Kasumi-1 (cell line): ENCODE measurements at regions not wholly inside any gene's neighbourhood (a gene's known extent, or its start where the extent isn't known, plus 50 kb on each side); places are given as distances from the start of the nearest gene placed in this dataset.
"Not testable (repeated sequence)": the region's sequence is repeated elsewhere in the genome, so short reads cannot be mapped to it uniquely, and the experiment has no call there.

ENCODE experiments used
- DNase-seq, 2 experiments: peaks; one replicate each; lab custom pipeline; 2025; lab: John Stamatoyannopoulos, UW

GRCh38 chr6:47180633-47181032, 129.1 kb downstream of the TNFRSF21 start:
- no peak for DNase-seq

- DNase-seq, result no peak
These were observed 130.4 kb downstream of the TNFRSF21 start for GRCh38 chr6:47179286-47179685.

GRCh38 chr6:47175656-47176055, 133.5 kb upstream of the ADGRF1 start:
- no peak for DNase-seq

GRCh38 chr6:47174502-47175023, 132.4 kb upstream of the ADGRF1 start:
- no peak for DNase-seq

- not testable (repeated sequence) for DNase-seq
These were observed 131.9 kb upstream of the ADGRF1 start for GRCh38 chr6:47174063-47174462.

- DNase-seq, result not testable (repeated sequence)
These were observed 131.0 kb upstream of the ADGRF1 start for GRCh38 chr6:47173145-47173544.

- no peak for DNase-seq
These were observed 128.4 kb upstream of the ADGRF1 start for GRCh38 chr6:47170617-47170947.

- no peak for DNase-seq
These were observed 127.9 kb upstream of the ADGRF1 start for GRCh38 chr6:47169785-47170616.

GRCh38 chr6:47168180-47168579, 126.0 kb upstream of the ADGRF1 start:
- DNase-seq, result peak; percentile 71 to 76

GRCh38 chr6:47165918-47166317, 123.8 kb upstream of the ADGRF1 start:
- no peak for DNase-seq

GRCh38 chr6:47164877-47165276, 122.7 kb upstream of the ADGRF1 start:
- DNase-seq, result no peak

- no peak for DNase-seq
These were observed 121.4 kb upstream of the ADGRF1 start for GRCh38 chr6:47163536-47163935.

- DNase-seq, result peak; percentile 83 to 88
These were observed 120.7 kb upstream of the ADGRF1 start for GRCh38 chr6:47162793-47163192.

GRCh38 chr6:47162231-47162630, 120.1 kb upstream of the ADGRF1 start:
- DNase-seq, result no peak

GRCh38 chr6:47161176-47161687, 119.1 kb upstream of the ADGRF1 start:
- peak; percentile 90 to 95 for DNase-seq

GRCh38 chr6:47160702-47161101, 118.6 kb upstream of the ADGRF1 start:
- peak in 1 of 2 experiments; percentile 45 for DNase-seq

- peak; percentile 12 to 14 for DNase-seq
These were observed 117.6 kb upstream of the ADGRF1 start for GRCh38 chr6:47159763-47160162.

- no peak for DNase-seq
These were observed 115.6 kb upstream of the ADGRF1 start for GRCh38 chr6:47157653-47158219.

- DNase-seq, result no peak
These were observed 114.9 kb upstream of the ADGRF1 start for GRCh38 chr6:47157063-47157462.

GRCh38 chr6:47156196-47156595, 114.1 kb upstream of the ADGRF1 start:
- DNase-seq, result no peak

GRCh38 chr6:47153404-47153755, 111.2 kb upstream of the ADGRF1 start:
- DNase-seq, result no peak

- no peak for DNase-seq
These were observed 110.7 kb upstream of the ADGRF1 start for GRCh38 chr6:47152666-47153403.
